Activated T-cell treated with anti-CD3 and anti-CD28 coated beads, Interleukin-2, amount 50 U/mL, for 1 hour (primary cell): ENCODE measurements at regions not wholly inside any gene's neighbourhood (a gene's known extent, or its start where the extent isn't known, plus 50 kb on each side); places are given as distances from the start of the nearest gene placed in this dataset.

Experiments used
- DNase-seq: peaks from one replicate; pipeline ENCODE4 v3.0.0-alpha.2; 2020

GRCh38 chr5:93158841-93159240 is 422.2 kb downstream of the NR2F1-AS1 start:
- DNase-seq = no peak

GRCh38 chr5:93156566-93156965 is 424.5 kb downstream of the NR2F1-AS1 start:
- no peak for DNase-seq

GRCh38 chr5:93154535-93154934 is 426.5 kb downstream of the NR2F1-AS1 start:
- no peak for DNase-seq

GRCh38 chr5:93153461-93153860 is 427.6 kb downstream of the NR2F1-AS1 start:
- DNase-seq = no peak

- DNase-seq = no peak
Observed at GRCh38 chr5:93151896-93152295, 429.1 kb downstream of the NR2F1-AS1 start.

GRCh38 chr5:93151121-93151520 is 429.9 kb downstream of the NR2F1-AS1 start:
- DNase-seq = no peak

- DNase-seq = no peak
Observed at GRCh38 chr5:93150311-93151012, 430.6 kb downstream of the NR2F1-AS1 start.

- DNase-seq = no peak
Observed at GRCh38 chr5:93145767-93146166, 435.3 kb downstream of the NR2F1-AS1 start.

GRCh38 chr5:93145019-93145418 is 436.0 kb downstream of the NR2F1-AS1 start:
- DNase-seq = no peak

- DNase-seq = no peak
Observed at GRCh38 chr5:93141969-93142368, 439.1 kb downstream of the NR2F1-AS1 start.

- DNase-seq = no peak
Observed at GRCh38 chr5:93130624-93131490, 450.2 kb downstream of the NR2F1-AS1 start.

GRCh38 chr5:93126634-93127033 is 454.4 kb downstream of the NR2F1-AS1 start:
- no peak for DNase-seq

- DNase-seq = no peak
Observed at GRCh38 chr5:93123127-93123526, 457.9 kb downstream of the NR2F1-AS1 start.

- DNase-seq = no peak
Observed at GRCh38 chr5:93122446-93122845, 458.6 kb downstream of the NR2F1-AS1 start.

GRCh38 chr5:93120771-93121170 is 460.2 kb downstream of the NR2F1-AS1 start:
- no peak for DNase-seq

- DNase-seq = no peak
Observed at GRCh38 chr5:93120051-93120450, 461.0 kb downstream of the NR2F1-AS1 start.

- no peak for DNase-seq
Observed at GRCh38 chr5:93117751-93118531, 463.1 kb downstream of the NR2F1-AS1 start.

GRCh38 chr5:93107805-93108520 is 473.1 kb downstream of the NR2F1-AS1 start:
- no peak for DNase-seq

GRCh38 chr5:93107141-93107540 is 473.9 kb downstream of the NR2F1-AS1 start:
- DNase-seq = no peak

- DNase-seq = no peak
Observed at GRCh38 chr5:93101661-93102060, 479.4 kb downstream of the NR2F1-AS1 start.

- no peak for DNase-seq
Observed at GRCh38 chr5:93100976-93101375, 480.0 kb downstream of the NR2F1-AS1 start.

- no peak for DNase-seq
Observed at GRCh38 chr5:93100428-93100827, 480.6 kb downstream of the NR2F1-AS1 start.

GRCh38 chr5:93099902-93100347 is 481.1 kb downstream of the NR2F1-AS1 start:
- DNase-seq = no peak
